NCI-H69 (cell line): ENCODE measurements at regions not wholly inside any gene's neighbourhood (a gene's known extent, or its start where the extent isn't known, plus 50 kb on each side); places are given as distances from the start of the nearest gene placed in this dataset.
A peak's percentile ranks its signal among the peaks of the same experiment; 100 is the strongest.

Experiments used
- DNase-seq: peaks from one replicate; lab custom pipeline; 2025; lab: John Stamatoyannopoulos, UW

- DNase-seq = no peak
Measured at GRCh38 chr12:58583940-58584339, 336.4 kb downstream of the LRIG3 start.

GRCh38 chr12:58584880-58585279 is 335.4 kb downstream of the LRIG3 start:
- peak; percentile 66 for DNase-seq

- DNase-seq = no peak
Measured at GRCh38 chr12:58586762-58587161, 333.5 kb downstream of the LRIG3 start.

GRCh38 chr12:58588770-58589169 is 331.5 kb downstream of the LRIG3 start:
- DNase-seq = no peak

- DNase-seq = no peak
Measured at GRCh38 chr12:58592475-58593207, 327.7 kb downstream of the LRIG3 start.

GRCh38 chr12:58593557-58594304 is 326.6 kb downstream of the LRIG3 start:
- DNase-seq = peak; percentile 54

GRCh38 chr12:58596381-58596780 is 323.9 kb downstream of the LRIG3 start:
- no peak for DNase-seq

GRCh38 chr12:58601529-58601928 is 318.8 kb downstream of the LRIG3 start:
- DNase-seq = no peak

- no peak for DNase-seq
Measured at GRCh38 chr12:58602179-58602578, 318.1 kb downstream of the LRIG3 start.

GRCh38 chr12:58602736-58603135 is 317.6 kb downstream of the LRIG3 start:
- DNase-seq = no peak

- DNase-seq = no peak
Measured at GRCh38 chr12:58607805-58608204, 312.5 kb downstream of the LRIG3 start.

GRCh38 chr12:58608711-58609110 is 311.6 kb downstream of the LRIG3 start:
- DNase-seq = no peak

- no peak for DNase-seq
Measured at GRCh38 chr12:58615047-58615446, 305.3 kb downstream of the LRIG3 start.

GRCh38 chr12:58615576-58615975 is 304.7 kb downstream of the LRIG3 start:
- no peak for DNase-seq

- no peak for DNase-seq
Measured at GRCh38 chr12:58616618-58617017, 303.7 kb downstream of the LRIG3 start.

GRCh38 chr12:58621126-58621525 is 299.2 kb downstream of the LRIG3 start:
- no peak for DNase-seq

- no peak for DNase-seq
Measured at GRCh38 chr12:58629376-58629775, 290.9 kb downstream of the LRIG3 start.

GRCh38 chr12:58633479-58633878 is 286.8 kb downstream of the LRIG3 start:
- DNase-seq = no peak

- DNase-seq = peak; percentile 99
Measured at GRCh38 chr12:58639318-58639934, 280.9 kb downstream of the LRIG3 start.

GRCh38 chr12:58640314-58640713 is 280.0 kb downstream of the LRIG3 start:
- peak; percentile 22 for DNase-seq

GRCh38 chr12:58645946-58646345 is 274.4 kb downstream of the LRIG3 start:
- DNase-seq = peak; percentile 83

GRCh38 chr12:58647495-58647894 is 272.8 kb downstream of the LRIG3 start:
- DNase-seq = no peak

GRCh38 chr12:58648176-58648575 is 272.1 kb downstream of the LRIG3 start:
- no peak for DNase-seq
